CD4-positive, alpha-beta T cell treated with Interleukin-17A for 4 hours (primary cell): ENCODE measurements at regions not wholly inside any gene's neighbourhood (a gene's known extent, or its start where the extent isn't known, plus 50 kb on each side); places are given as distances from the start of the nearest gene placed in this dataset.
"Not testable (repeated sequence)": the region's sequence is repeated elsewhere in the genome, so short reads cannot be mapped to it uniquely, and the experiment has no call there.

Source experiments
- DNase-seq: peaks from one replicate; pipeline ENCODE4 v3.0.0-alpha.2; 2020; ENCODE audit warnings: mixed read lengths

GRCh38 chr3:177688152-177688551 is 490.9 kb upstream of the TBL1XR1 start:
- DNase-seq: no peak

- no peak for DNase-seq
Measured at GRCh38 chr3:177689077-177689476, 491.8 kb upstream of the TBL1XR1 start.

GRCh38 chr3:177689869-177690268 is 492.6 kb upstream of the TBL1XR1 start:
- no peak for DNase-seq

GRCh38 chr3:177690306-177690705 is 493.0 kb upstream of the TBL1XR1 start:
- no peak for DNase-seq

- no peak for DNase-seq
Measured at GRCh38 chr3:177692304-177692975, 495.2 kb upstream of the TBL1XR1 start.

GRCh38 chr3:177693616-177694264 is 496.5 kb upstream of the TBL1XR1 start:
- DNase-seq: no peak

- no peak for DNase-seq
Measured at GRCh38 chr3:177694316-177694715, 497.0 kb upstream of the TBL1XR1 start.

- DNase-seq: no peak
Measured at GRCh38 chr3:177694951-177695350, 497.7 kb upstream of the TBL1XR1 start.

- no peak for DNase-seq
Measured at GRCh38 chr3:177700117-177700516, 502.8 kb upstream of the TBL1XR1 start.

- no peak for DNase-seq
Measured at GRCh38 chr3:177703788-177704187, 506.5 kb upstream of the TBL1XR1 start.

GRCh38 chr3:177705976-177706823 is 508.9 kb upstream of the TBL1XR1 start:
- DNase-seq: no peak

- DNase-seq: not testable (repeated sequence)
Measured at GRCh38 chr3:177709470-177709869, 512.2 kb upstream of the TBL1XR1 start.

GRCh38 chr3:177710506-177710905 is 513.2 kb upstream of the TBL1XR1 start:
- DNase-seq: no peak

GRCh38 chr3:177711637-177712036 is 514.4 kb upstream of the TBL1XR1 start:
- DNase-seq: no peak

GRCh38 chr3:177713928-177714900 is 516.9 kb upstream of the TBL1XR1 start:
- no peak for DNase-seq

- no peak for DNase-seq
Measured at GRCh38 chr3:177714945-177715344, 517.7 kb upstream of the TBL1XR1 start.

- no peak for DNase-seq
Measured at GRCh38 chr3:177715980-177716379, 518.7 kb upstream of the TBL1XR1 start.

GRCh38 chr3:177720927-177721326 is 523.6 kb upstream of the TBL1XR1 start:
- not testable (repeated sequence) for DNase-seq

- no peak for DNase-seq
Measured at GRCh38 chr3:177721864-177722785, 524.8 kb upstream of the TBL1XR1 start.

GRCh38 chr3:177724020-177724638 is 526.8 kb upstream of the TBL1XR1 start:
- no peak for DNase-seq

GRCh38 chr3:177725165-177725564 is 527.9 kb upstream of the TBL1XR1 start:
- DNase-seq: no peak
